ENCODE measurements at regions not wholly inside any gene's neighbourhood (a gene's known extent, or its start where the extent isn't known, plus 50 kb on each side); places are given as distances from the start of the nearest gene placed in this dataset.

DNA sequence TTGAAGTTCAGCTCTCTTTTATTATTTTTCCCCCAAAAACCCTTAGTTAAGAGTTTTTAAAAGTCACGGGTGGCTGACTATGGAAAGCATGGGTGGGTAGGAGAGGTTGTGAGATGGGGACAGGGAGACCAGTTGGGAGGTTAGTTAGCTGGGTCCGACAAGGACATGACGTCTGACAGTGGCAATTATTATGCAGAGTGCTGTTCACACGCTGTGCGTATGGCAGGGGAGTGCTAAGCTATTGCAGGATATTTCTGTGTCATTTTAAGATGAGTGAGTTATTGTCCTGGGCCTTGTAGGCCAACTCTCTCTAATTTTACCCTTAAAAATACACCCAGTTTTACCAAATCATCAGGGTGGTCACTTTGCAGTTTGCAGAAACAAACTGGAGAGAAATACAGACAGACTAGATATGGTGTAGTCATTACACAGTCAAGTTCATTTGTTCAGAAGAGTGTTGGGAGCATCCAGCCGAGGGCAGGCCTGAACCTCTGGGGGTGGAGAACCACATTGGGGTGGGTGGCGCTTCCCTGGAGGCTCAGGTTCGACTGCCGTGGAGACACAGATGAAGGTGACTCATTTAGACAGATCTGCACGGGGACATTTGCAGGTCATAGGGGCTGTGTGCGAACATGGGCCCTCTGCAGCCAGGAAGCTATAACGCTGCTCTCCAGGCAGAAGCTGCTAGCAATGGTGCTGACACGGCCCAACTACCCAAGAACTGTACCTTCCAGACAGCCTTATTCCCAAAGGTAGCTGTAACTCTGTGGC lies 307.6 kb downstream of the QKI start (continued):
- TF ChIP-seq ZFX (CRISPR knock-in tag; IDR thresholded peaks at IDR 0.05; ENCODE audit: low read depth) (no peak), IKZF4 (CRISPR knock-in tag; IDR thresholded peaks at IDR 0.05; ENCODE audit: borderline replicate concordance, low read depth, not compliant biosample characterization) (no peak), ATF7 (IDR thresholded peaks at IDR 0.05) (no peak), ATF7 (CRISPR knock-in tag; IDR thresholded peaks at IDR 0.05) (no peak), HNRNPH1 (optimal IDR thresholded peaks at IDR 0.05; ENCODE audit: low read depth, low read length) (no peak), ZNF207 (IDR thresholded peaks at IDR 0.05; ENCODE audit: borderline replicate concordance) (no peak), SCMH1 (CRISPR knock-in tag; IDR thresholded peaks at IDR 0.05; ENCODE audit: borderline replicate concordance) (no peak), NFE2L2 (IDR thresholded peaks at IDR 0.05; ENCODE audit: low read length) (no peak), RORA (CRISPR knock-in tag; IDR thresholded peaks at IDR 0.05) (no peak), ZNF547 (CRISPR knock-in tag; IDR thresholded peaks at IDR 0.05) (no peak), ZNF670 (CRISPR knock-in tag; IDR thresholded peaks at IDR 0.05; ENCODE audit: borderline replicate concordance) (no peak)
- TF ChIP-seq, protein P1, sequence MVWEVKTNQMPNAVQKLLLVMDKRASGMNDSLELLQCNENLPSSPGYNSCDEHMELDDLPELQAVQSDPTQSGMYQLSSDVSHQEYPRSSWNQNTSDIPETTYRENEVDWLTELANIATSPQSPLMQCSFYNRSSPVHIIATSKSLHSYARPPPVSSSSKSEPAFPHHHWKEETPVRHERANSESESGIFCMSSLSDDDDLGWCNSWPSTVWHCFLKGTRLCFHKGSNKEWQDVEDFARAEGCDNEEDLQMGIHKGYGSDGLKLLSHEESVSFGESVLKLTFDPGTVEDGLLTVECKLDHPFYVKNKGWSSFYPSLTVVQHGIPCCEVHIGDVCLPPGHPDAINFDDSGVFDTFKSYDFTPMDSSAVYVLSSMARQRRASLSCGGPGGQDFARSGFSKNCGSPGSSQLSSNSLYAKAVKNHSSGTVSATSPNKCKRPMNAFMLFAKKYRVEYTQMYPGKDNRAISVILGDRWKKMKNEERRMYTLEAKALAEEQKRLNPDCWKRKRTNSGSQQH (CRISPR knock-in tag; IDR thresholded peaks at IDR 0.05; ENCODE audit: low read depth), result no peak
- TF ChIP-seq, protein P2, sequence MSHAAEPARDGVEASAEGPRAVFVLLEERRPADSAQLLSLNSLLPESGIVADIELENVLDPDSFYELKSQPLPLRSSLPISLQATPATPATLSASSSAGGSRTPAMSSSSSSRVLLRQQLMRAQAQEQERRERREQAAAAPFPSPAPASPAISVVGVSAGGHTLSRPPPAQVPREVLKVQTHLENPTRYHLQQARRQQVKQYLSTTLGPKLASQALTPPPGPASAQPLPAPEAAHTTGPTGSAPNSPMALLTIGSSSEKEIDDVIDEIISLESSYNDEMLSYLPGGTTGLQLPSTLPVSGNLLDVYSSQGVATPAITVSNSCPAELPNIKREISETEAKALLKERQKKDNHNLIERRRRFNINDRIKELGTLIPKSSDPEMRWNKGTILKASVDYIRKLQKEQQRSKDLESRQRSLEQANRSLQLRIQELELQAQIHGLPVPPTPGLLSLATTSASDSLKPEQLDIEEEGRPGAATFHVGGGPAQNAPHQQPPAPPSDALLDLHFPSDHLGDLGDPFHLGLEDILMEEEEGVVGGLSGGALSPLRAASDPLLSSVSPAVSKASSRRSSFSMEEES (CRISPR knock-in tag; IDR thresholded peaks at IDR 0.05), result no peak

Data from HepG2 (cell line).